T-helper 2 cell treated with Interferon-gamma antibody and Interleukin-4, amounts not matched to agents 5 μg/mL and 100 μg/mL, for 36 hours (primary cell): ENCODE measurements at regions not wholly inside any gene's neighbourhood (a gene's known extent, or its start where the extent isn't known, plus 50 kb on each side); places are given as distances from the start of the nearest gene placed in this dataset.

Source experiments
- DNase-seq: peaks from one replicate; pipeline ENCODE4 v3.0.0; 2021; ENCODE audit warnings: low spot score
- H3K27ac Mint-ChIP-seq: one replicate; pipeline ENCODE4 v1.8.0; 2021; ENCODE audit warnings: mild to moderate bottlenecking, mixed read lengths
- H3K27me3 Mint-ChIP-seq: one replicate; pipeline ENCODE4 v1.8.0; 2021; ENCODE audit warnings: low read depth, mixed read lengths
- H3K36me3 Mint-ChIP-seq: one replicate; pipeline ENCODE4 v1.8.0; 2021; ENCODE audit warnings: low read depth, mixed read lengths
- H3K4me1 Mint-ChIP-seq: one replicate; pipeline ENCODE4 v1.8.0; 2021; ENCODE audit warnings: low read depth, mixed read lengths
- H3K4me3 Mint-ChIP-seq: one replicate; pipeline ENCODE4 v1.8.0; 2022; ENCODE audit warnings: mild to moderate bottlenecking, moderate library complexity, mixed read lengths
- H3K9me3 Mint-ChIP-seq: one replicate; pipeline ENCODE4 v1.8.0; 2021; ENCODE audit warnings: mixed read lengths

- Mint-ChIP-seq H3K36me3 (no peaks in the 10 kb centered on the region), H3K27me3 (no peaks in the 10 kb centered on the region), H3K4me1 (peaks cover 3% of the 10 kb centered on the region), H3K4me3 (no peak overlapping the region), H3K27ac (no peak overlapping the region), H3K9me3 (no peaks in the 10 kb centered on the region)
- DNase-seq = no peak
Observed at GRCh38 chr12:124188561-124189405, 106.1 kb upstream of the RFLNA start.

GRCh38 chr12:124190312-124191023 is 104.4 kb upstream of the RFLNA start:
- no peaks in the 10 kb centered on the region for H3K36me3 Mint-ChIP-seq
- no peak for DNase-seq
- H3K4me1 Mint-ChIP-seq = peaks cover 3% of the 10 kb centered on the region
- no peaks in the 10 kb centered on the region for H3K9me3 Mint-ChIP-seq
- H3K27ac Mint-ChIP-seq = no peak overlapping the region
- no peak overlapping the region for H3K4me3 Mint-ChIP-seq
- no peaks in the 10 kb centered on the region for H3K27me3 Mint-ChIP-seq

- H3K27ac Mint-ChIP-seq = no peak overlapping the region
- no peak overlapping the region for H3K4me3 Mint-ChIP-seq
- peaks cover 1% of the 10 kb centered on the region for H3K9me3 Mint-ChIP-seq
- H3K4me1 Mint-ChIP-seq = peaks cover 3% of the 10 kb centered on the region
- H3K27me3 Mint-ChIP-seq = no peaks in the 10 kb centered on the region
- DNase-seq = no peak
- no peaks in the 10 kb centered on the region for H3K36me3 Mint-ChIP-seq
Observed at GRCh38 chr12:124191024-124191359, 103.9 kb upstream of the RFLNA start.

- Mint-ChIP-seq H3K27me3 (no peaks in the 10 kb centered on the region), H3K4me3 (no peak overlapping the region), H3K27ac (no peak overlapping the region), H3K9me3 (peaks cover 6% of the 10 kb centered on the region), H3K36me3 (no peaks in the 10 kb centered on the region), H3K4me1 (peaks cover 3% of the 10 kb centered on the region)
- no peak for DNase-seq
Observed at GRCh38 chr12:124191966-124192365, 102.9 kb upstream of the RFLNA start.

- Mint-ChIP-seq H3K9me3 (peaks cover 6% of the 10 kb centered on the region), H3K27ac (no peak overlapping the region), H3K4me1 (peaks cover 3% of the 10 kb centered on the region), H3K36me3 (no peaks in the 10 kb centered on the region), H3K4me3 (no peak overlapping the region), H3K27me3 (no peaks in the 10 kb centered on the region)
- no peak for DNase-seq
Observed at GRCh38 chr12:124194264-124194892, 100.5 kb upstream of the RFLNA start.

- Mint-ChIP-seq H3K4me1 (peaks cover 3% of the 10 kb centered on the region), H3K36me3 (no peaks in the 10 kb centered on the region), H3K27ac (no peak overlapping the region), H3K9me3 (peaks cover 6% of the 10 kb centered on the region), H3K27me3 (no peaks in the 10 kb centered on the region), H3K4me3 (no peak overlapping the region)
- no peak for DNase-seq
Observed at GRCh38 chr12:124194893-124195566, 99.9 kb upstream of the RFLNA start.

GRCh38 chr12:124195567-124195942 is 99.3 kb upstream of the RFLNA start:
- no peak for DNase-seq
- H3K4me3 Mint-ChIP-seq = no peak overlapping the region
- no peaks in the 10 kb centered on the region for H3K36me3 Mint-ChIP-seq
- no peaks in the 10 kb centered on the region for H3K27me3 Mint-ChIP-seq
- no peaks in the 10 kb centered on the region for H3K4me1 Mint-ChIP-seq
- H3K27ac Mint-ChIP-seq = no peak overlapping the region
- peaks cover 6% of the 10 kb centered on the region for H3K9me3 Mint-ChIP-seq

- Mint-ChIP-seq H3K4me1 (no peaks in the 10 kb centered on the region), H3K27ac (no peak overlapping the region), H3K27me3 (no peaks in the 10 kb centered on the region), H3K36me3 (no peaks in the 10 kb centered on the region), H3K9me3 (peaks cover 9% of the 10 kb centered on the region), H3K4me3 (no peak overlapping the region)
- DNase-seq = no peak
Observed at GRCh38 chr12:124196236-124196635, 98.7 kb upstream of the RFLNA start.

- DNase-seq = no peak
- H3K27ac Mint-ChIP-seq = no peak overlapping the region
- no peaks in the 10 kb centered on the region for H3K36me3 Mint-ChIP-seq
- H3K4me1 Mint-ChIP-seq = no peaks in the 10 kb centered on the region
- no peak overlapping the region for H3K4me3 Mint-ChIP-seq
- H3K9me3 Mint-ChIP-seq = peaks cover 16% of the 10 kb centered on the region
- peaks cover under 1% of the 10 kb centered on the region for H3K27me3 Mint-ChIP-seq
Observed at GRCh38 chr12:124201248-124201647, 93.6 kb upstream of the RFLNA start.

GRCh38 chr12:124203176-124203575 is 91.7 kb upstream of the RFLNA start:
- Mint-ChIP-seq H3K4me3 (no peak overlapping the region), H3K27me3 (peaks cover 7% of the 10 kb centered on the region), H3K4me1 (no peaks in the 10 kb centered on the region), H3K27ac (no peak overlapping the region), H3K9me3 (peaks cover 14% of the 10 kb centered on the region), H3K36me3 (no peaks in the 10 kb centered on the region)
- DNase-seq = no peak

GRCh38 chr12:124205405-124205804 is 89.5 kb upstream of the RFLNA start:
- H3K27me3 Mint-ChIP-seq = peaks cover 7% of the 10 kb centered on the region
- peaks cover 14% of the 10 kb centered on the region for H3K9me3 Mint-ChIP-seq
- no peak overlapping the region for H3K27ac Mint-ChIP-seq
- no peaks in the 10 kb centered on the region for H3K36me3 Mint-ChIP-seq
- DNase-seq = no peak
- H3K4me3 Mint-ChIP-seq = no peak overlapping the region
- H3K4me1 Mint-ChIP-seq = no peaks in the 10 kb centered on the region

GRCh38 chr12:124207049-124207448 is 87.8 kb upstream of the RFLNA start:
- Mint-ChIP-seq H3K9me3 (peaks cover 14% of the 10 kb centered on the region), H3K4me3 (no peak overlapping the region), H3K27me3 (peaks cover 7% of the 10 kb centered on the region), H3K27ac (no peak overlapping the region), H3K36me3 (no peaks in the 10 kb centered on the region), H3K4me1 (no peaks in the 10 kb centered on the region)
- DNase-seq = no peak

- DNase-seq = no peak
- Mint-ChIP-seq H3K9me3 (peaks cover 14% of the 10 kb centered on the region), H3K27me3 (peaks cover 7% of the 10 kb centered on the region), H3K36me3 (no peaks in the 10 kb centered on the region), H3K4me3 (no peak overlapping the region), H3K4me1 (no peaks in the 10 kb centered on the region), H3K27ac (no peak overlapping the region)
Observed at GRCh38 chr12:124207617-124208016, 87.3 kb upstream of the RFLNA start.

- H3K9me3 Mint-ChIP-seq = peaks cover 14% of the 10 kb centered on the region
- H3K36me3 Mint-ChIP-seq = no peaks in the 10 kb centered on the region
- no peaks in the 10 kb centered on the region for H3K4me1 Mint-ChIP-seq
- H3K4me3 Mint-ChIP-seq = no peak overlapping the region
- no peak overlapping the region for H3K27ac Mint-ChIP-seq
- DNase-seq = no peak
- peaks cover 7% of the 10 kb centered on the region for H3K27me3 Mint-ChIP-seq
Observed at GRCh38 chr12:124208489-124208888, 86.4 kb upstream of the RFLNA start.
